HG02642 (cell line): ENCODE measurements at regions not wholly inside any gene's neighbourhood (a gene's known extent, or its start where the extent isn't known, plus 50 kb on each side); places are given as distances from the start of the nearest gene placed in this dataset.
"Not testable (repeated sequence)": the region's sequence is repeated elsewhere in the genome, so short reads cannot be mapped to it uniquely, and the experiment has no call there.

Experiments used
- ATAC-seq: cut with Tn5 transposase; IDR thresholded peaks from one replicate; pipeline ENCODE4 v1.9.1; 2021; ENCODE audit warnings: mild to moderate bottlenecking; ENCODE audit not compliant: unreplicated experiment, poor library complexity

DNA sequence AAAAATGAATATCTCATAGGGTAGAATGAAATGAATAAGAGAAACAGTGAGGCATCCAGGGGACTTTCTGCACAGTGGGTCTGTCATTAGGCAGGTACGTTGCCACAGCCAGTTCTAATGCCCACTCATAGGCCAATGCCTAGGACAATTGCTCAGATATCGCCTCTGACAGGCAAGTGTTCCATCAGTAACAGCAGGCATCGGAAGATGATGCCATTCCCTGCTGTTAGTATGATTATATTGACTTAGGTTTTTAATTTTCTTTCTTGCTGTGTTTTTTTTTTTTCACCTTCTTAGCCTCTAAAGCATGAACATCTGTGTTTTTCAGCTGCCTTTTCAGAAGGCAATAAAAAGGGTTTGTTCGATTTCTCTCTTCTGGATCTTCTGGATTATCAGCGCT lies 90.7 kb downstream of the PRL start:
- no peak for ATAC-seq

DNA sequence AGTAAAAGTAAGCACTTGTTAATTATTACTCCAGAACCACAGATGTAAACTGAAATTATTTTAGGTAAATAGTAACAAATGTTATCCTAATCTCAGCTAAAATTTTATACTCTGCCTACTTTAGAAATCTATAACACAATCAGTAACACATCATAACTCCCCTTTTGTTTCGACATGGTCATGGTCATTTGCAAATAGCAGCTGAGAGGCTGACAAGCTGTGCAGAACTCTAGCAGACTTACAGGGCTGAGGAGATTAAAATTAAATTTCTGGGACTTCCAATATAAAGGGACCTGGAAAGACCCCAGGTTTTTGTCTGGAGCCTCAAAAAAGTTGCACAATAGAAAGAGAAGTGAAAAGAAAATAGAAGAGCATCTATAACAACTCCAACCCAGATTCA lies 88.8 kb downstream of the PRL start:
- ATAC-seq, result no peak

DNA sequence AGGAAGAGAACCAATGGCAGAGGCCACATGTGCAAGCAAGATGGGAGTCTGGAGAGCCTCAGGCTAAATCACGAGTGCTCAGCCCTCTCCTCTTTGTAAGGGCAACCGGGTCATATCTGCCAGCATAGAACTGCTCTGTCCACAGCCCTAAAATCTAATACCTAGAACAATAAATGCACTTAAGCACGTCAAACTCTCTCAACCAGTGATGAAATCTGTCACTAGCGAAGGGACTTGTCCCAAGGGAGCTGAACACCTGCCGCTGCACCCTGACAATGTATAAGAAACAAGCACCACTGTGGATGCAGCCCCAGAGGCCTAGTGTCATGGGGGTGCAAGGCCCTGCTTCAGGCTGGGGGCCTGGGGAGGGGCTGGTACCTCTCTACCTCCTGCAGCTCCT lies 82.5 kb downstream of the PRL start:
- ATAC-seq, result no peak

DNA sequence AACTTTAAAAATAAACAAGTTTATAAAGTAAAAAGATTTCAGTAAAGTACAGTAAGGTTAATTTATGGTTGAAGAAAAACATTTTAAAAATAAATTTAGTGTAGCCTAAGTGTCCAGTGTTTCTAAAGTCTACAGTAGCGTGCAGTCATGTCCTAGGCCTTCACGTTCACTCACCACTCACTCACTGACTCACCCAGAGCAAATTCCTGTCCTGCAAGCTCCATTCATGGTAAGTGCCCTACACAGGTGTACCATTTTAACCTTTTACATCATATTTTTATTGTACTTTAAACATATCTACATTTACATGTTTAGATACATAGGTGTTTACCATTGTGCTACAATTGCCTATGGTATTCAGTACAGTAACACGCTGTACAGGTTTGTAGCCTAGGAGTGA lies 81.4 kb downstream of the PRL start:
- not testable (repeated sequence) for ATAC-seq

DNA sequence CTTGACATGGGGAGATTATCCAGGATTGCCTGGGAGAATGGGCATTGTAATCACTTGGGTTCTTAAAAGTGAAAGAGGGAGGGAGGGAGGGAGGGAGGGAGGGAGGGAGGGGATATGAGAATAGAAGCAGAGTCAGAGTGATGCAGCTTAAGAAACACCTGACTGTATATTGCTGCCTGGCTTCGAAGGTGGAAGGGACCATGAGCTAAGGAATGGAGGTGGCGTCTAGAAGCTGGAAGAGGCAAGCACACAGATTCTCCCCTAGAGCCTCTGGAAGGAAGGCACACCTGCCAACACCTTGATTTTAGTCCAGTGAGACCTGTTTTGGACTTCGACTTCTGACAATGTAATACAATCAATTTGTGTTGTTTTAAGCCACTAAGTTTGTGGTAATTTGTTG lies 78.4 kb downstream of the PRL start:
- ATAC-seq, result no peak

DNA sequence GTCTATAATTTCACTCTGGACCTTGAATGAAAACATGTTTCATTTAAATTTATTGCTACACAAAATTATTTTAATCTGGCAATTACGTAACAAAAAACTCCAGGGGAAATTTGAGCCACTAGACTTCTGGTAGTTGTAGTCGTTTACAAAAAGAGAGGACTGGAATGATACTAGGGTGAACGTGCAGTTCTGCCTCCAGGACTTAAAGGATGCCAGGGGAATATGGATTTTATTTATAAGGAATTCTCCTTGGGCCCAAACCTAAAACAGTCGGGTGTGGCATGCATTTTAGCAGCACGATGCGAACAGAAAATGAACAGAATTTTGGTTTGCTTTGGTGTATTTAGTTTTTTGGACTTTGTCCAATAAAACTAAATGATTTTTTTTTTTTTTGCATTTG lies 76.9 kb downstream of the PRL start:
- ATAC-seq, result no peak

DNA sequence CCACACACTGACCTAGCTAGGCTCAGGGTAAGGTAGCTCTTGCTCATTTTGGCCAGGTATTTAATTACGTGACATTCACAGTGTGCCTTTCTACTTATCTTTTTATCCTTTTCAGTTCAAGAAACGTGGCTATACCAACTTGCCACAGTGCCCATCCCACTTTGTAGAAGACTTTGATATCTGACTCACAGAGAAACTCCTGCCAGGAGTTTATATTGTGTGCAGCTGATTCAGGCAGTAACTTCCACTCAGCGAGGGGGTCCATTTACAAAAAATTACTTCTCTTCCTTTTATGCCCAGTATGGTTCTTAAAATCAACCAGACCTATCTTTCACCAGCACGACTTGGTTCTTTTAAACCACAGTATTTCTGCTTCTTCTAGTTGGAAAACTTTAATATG lies 75.6 kb downstream of the PRL start:
- ATAC-seq, result no peak

DNA sequence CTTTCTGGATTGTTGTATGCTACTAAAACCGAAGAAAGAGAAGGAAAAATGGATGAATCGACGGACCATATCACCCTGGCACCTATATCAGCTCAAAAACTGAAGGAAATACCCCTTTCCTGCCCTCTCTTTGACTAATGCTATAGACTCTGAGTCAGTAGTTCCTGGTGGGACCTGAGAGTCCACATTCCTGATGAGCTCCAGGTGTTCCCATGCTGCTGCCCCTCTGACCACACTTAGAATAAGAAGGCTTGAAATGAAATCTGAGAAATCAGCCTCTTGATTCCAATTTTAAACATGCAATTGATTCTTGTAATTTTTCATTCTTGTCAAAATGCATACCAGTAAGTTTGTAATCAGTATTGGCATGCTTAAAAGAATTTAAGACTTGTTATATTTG lies 75.2 kb downstream of the PRL start:
- ATAC-seq, result no peak

DNA sequence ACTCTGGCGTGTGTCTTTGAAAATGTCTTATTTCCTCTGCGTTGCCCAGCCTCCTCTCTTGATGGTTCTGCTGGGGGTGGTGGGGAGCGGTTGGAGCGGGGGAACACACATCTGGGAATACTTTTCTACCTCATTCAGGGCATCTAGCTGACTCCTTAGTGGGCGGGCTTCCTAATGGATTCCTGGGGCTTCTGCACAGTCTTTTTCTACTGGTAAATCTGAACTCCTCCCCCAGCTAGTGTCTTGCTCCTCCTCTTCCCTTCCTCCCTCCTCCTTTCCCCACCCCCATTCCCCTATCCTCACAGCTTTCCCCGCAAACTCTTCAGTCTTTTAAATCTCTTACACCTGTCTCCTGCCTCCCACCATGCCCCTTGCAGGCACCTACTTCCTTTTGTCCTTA lies 74.4 kb downstream of the PRL start:
- no peak for ATAC-seq

DNA sequence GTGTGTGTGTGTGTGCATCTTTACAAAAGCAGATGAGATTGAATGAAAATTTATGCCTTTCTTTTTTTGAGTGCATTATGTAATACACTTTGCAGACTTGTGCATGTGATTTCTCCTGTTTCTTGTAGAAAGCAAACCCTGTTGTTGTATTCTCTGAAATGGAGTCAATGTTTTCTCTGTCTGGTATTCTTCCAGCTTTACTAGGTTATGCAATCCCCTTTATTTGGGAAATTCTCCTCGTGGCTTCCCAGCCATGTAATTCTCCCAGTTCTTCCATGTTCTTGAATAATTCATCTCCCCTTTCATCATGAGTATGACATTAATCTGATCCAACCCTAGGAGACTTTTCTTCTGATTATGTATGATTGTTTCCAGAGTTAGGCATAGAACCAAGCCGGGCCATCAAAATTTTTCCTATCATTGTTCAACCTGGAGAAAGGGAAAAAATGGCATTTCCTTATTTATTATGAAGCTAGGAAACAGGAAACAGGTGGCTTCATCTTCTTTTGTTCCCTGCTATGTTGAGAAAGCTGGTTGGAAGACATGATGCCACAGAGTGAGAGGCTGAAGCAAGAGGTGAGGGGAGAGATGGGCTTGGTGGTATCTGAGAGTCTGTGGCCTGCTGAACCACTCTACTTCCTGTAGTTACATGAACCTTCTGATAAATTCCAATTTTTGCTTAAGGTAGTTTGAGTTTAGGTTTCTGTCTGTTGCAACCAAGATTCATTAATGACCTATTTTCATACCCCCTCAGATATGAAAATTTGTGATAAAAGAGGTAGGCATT lies 68.8 kb downstream of the PRL start:
- ATAC-seq, result no peak

DNA sequence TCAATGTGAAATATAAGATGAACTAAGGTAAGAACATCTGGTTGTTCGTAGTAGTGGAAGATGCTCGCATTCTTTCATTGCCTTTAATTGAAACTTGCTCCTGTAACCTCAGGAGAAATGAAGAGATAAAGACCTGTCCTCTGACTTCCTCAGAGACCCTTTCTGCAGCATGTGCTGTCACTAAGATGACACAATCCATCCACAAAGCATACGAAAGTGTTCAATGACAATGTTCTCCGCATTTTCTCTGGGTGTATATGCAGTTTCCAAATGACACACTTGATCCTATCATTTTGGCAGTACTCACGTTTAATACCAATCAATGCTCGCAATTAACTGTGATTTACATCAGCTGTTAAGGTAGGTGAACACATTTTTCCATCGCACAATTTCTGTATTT lies 65.8 kb downstream of the PRL start:
- no peak for ATAC-seq

DNA sequence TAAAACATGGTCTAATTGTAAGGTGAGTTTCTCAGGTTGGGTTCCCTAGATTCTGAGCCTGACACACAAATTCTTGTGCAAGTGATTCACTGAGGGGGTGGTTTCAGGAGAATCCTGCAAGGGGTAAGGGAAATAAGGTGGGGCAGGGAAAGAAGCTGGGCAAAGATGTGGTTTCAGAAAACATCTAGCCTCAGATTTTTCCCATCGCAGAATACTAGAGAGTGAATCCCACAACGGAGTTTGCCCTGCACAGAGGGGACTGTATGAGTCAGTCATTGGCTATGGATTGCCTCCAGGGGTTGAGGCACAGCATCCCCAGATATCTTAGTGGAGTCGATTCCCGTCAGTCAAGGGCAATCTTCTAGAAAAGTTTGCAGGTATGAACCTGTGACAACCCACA lies 65.2 kb downstream of the PRL start:
- ATAC-seq, result no peak

DNA sequence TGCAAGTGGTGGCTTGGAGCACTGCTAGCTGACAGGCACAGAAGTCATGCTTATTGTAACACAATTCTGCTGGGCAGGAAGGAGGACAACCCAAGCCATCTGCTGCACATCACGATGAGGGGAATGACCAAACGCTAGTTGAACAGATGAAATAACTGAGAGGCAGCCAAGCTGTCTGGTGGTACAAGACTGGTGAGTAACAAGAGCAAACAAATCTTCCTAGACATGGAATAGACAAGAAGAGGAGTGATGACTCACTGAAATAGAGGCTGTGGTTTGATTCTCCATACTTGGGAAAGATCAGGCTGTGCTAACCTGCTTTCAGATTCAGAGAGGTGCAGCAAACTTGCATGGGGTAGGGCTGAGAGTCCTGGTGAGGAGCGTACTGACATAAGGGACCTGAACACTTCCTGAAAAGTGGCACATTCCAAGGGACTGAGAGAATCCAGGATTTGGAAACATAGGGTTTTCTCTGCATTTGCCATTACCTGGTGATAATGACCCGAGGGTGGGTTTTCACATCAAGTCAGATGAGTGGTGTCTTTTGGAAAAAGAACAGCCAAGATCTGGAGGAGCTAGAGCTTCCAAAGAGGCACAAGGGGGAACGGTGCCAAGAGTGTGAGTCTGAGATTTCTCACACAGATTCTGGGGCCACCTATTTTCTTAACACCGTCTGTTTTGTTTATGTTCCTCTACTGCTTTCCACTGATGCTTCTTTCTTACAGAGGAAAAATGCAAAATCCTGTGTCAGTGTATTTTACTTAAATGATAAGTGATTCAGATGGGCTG lies 60.0 kb downstream of the PRL start:
- no peak for ATAC-seq
